PC-3 (cell line): ENCODE measurements at regions not wholly inside any gene's neighbourhood (a gene's known extent, or its start where the extent isn't known, plus 50 kb on each side); places are given as distances from the start of the nearest gene placed in this dataset.

ENCODE experiments used
- ATAC-seq: fragments of 200-7000 bp; cut with Tn5 transposase; 2 replicates; pipeline ENCODE4 v1.9.1; 2020; ENCODE audit warnings: mild to moderate bottlenecking, moderate library complexity
- BruUV-seq: library from RNA; stranded (reverse); fragments of 400-500 nt; replicated peaks from 2 replicates; lab custom pipeline; 2021; lab: Mats Ljungman, UMichigan
- CTCF ChIA-PET: fragments of 300-600 bp; sonication (Branson Sonifier 250); formaldehyde crosslinking; loops from one replicate; lab custom pipeline; 2022; ENCODE audit warnings: antibody characterized with exemption; lab: Charles Lee
- POLR2A ChIA-PET: fragments of 300-600 bp; sonication (Branson Sonifier 250); formaldehyde crosslinking; loops from one replicate; lab custom pipeline; 2022; ENCODE audit warnings: antibody characterized with exemption; ENCODE audit not compliant: unreplicated experiment; lab: Charles Lee
- DNase-seq: peaks from one replicate; pipeline ENCODE4 v3.0.0-alpha.2; 2015
- H2AFZ ChIP-seq: fragments of 300-600 bp; sonication (generic); 2 replicates; pipeline ENCODE4 v1.6.0; 2016; ENCODE audit warnings: antibody characterized with exemption, low read length
- H3F3A ChIP-seq: fragments of 300-600 bp; sonication (generic); one replicate; pipeline ENCODE4 v1.6.0; 2017; ENCODE audit warnings: antibody characterized with exemption, low read length, control low read depth, mild to moderate bottlenecking; ENCODE audit not compliant: unreplicated experiment
- H3K27ac ChIP-seq: fragments of 300-600 bp; sonication (generic); 2 replicates; pipeline ENCODE4 v1.5.1; 2016; ENCODE audit warnings: mild to moderate bottlenecking, low read length
- H3K27me3 ChIP-seq: fragments of 300-600 bp; sonication (generic); 2 replicates; pipeline ENCODE4 v1.6.1; 2016; ENCODE audit warnings: low read length, mixed read lengths
- H3K36me3 ChIP-seq: fragments of 300-600 bp; sonication (generic); 2 replicates; pipeline ENCODE4 v1.6.1; 2016; ENCODE audit warnings: low read depth, mixed run types, low read length, mixed read lengths
- H3K4me1 ChIP-seq: fragments of 300-600 bp; sonication (generic); 2 replicates; pipeline ENCODE4 v1.5.1; 2016; ENCODE audit warnings: low read length; ENCODE audit not compliant: insufficient read depth
- H3K4me2 ChIP-seq: fragments of 300-600 bp; sonication (generic); 2 replicates; pipeline ENCODE4 v1.6.0; 2016; ENCODE audit warnings: low read length
- H3K4me3 ChIP-seq: fragments of 300-600 bp; sonication (generic); 2 replicates; pipeline ENCODE4 v1.5.1; 2016; ENCODE audit warnings: mild to moderate bottlenecking, low read length, mixed read lengths
- H3K79me2 ChIP-seq: fragments of 300-600 bp; sonication (generic); 2 replicates; pipeline ENCODE4 v1.6.1; 2017; ENCODE audit warnings: low read length, mixed read lengths
- H3K9ac ChIP-seq: fragments of 300-600 bp; sonication (generic); 2 replicates; pipeline ENCODE4 v1.6.0; 2016; ENCODE audit warnings: mild to moderate bottlenecking, low read length
- H3K9me2 ChIP-seq: fragments of 300-600 bp; sonication (generic); replicated peaks from 2 replicates; pipeline ENCODE4 v1.6.1; 2016; ENCODE audit warnings: mixed run types, low read length, mixed read lengths
- H3K9me3 ChIP-seq: fragments of 300-600 bp; sonication (generic); 2 replicates; pipeline ENCODE4 v1.6.1; 2016; ENCODE audit warnings: low read length, mixed read lengths
- H4K20me1 ChIP-seq: fragments of 300-600 bp; sonication (generic); 2 replicates; pipeline ENCODE4 v1.6.1; 2016; ENCODE audit warnings: low read length, mixed read lengths
- EZH2 ChIP-seq: fragments of 300-600 bp; sonication (generic); IDR thresholded peaks from one replicate; pipeline ENCODE4 v1.6.1; 2017; ENCODE audit warnings: antibody characterized with exemption, mild to moderate bottlenecking, low read length; ENCODE audit not compliant: unreplicated experiment
- EZH2phosphoT487 ChIP-seq: fragments of 300-600 bp; sonication (generic); IDR thresholded peaks from 2 replicates; pipeline ENCODE4 v1.6.1; 2018; ENCODE audit warnings: mild to moderate bottlenecking, antibody characterized with exemption, low read length, borderline replicate concordance
- intact Hi-C: fragments of 100-400 bp; cut with micrococcal nuclease; formaldehyde crosslinking; loops from 2 replicates; pipeline ENCODE4 v1.9.0; 2023
- TF ChIP-seq, protein P1 (sequence below): fragments of 300-600 bp; sonication (generic); conservative IDR thresholded peaks from 2 replicates; pipeline ENCODE4 v1.5.1; 2017; ENCODE audit warnings: antibody characterized with exemption, low read depth, mild to moderate bottlenecking, low read length

DNA sequence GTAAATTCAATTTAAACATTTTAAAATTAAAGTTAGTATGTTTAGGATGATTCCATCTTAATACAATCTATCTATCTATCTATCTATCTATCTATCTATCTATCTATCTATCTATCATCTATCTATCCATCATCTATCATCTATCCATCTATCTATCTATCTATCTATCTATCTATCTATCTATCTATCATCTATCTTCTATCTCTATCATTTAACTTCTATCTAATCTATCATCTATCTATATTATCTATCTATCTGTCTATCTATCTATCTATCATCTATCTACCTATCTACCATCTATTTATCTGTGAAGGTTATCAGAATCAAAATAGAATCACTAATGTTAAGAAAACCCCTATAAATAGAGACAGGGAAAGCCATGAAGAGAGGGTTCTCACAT lies 78.3 kb downstream of the RAMP3 start:
- Histone ChIP-seq H3F3A (no peaks in the 10 kb centered on the region), H2AFZ (no peak overlapping the region), H3K4me2 (no peak overlapping the region), H3K4me3 (no peak overlapping the region), H3K27ac (no peak overlapping the region), H3K4me1 (peaks cover 22% of the 10 kb centered on the region), H4K20me1 (no peaks in the 10 kb centered on the region), H3K36me3 (no peaks in the 10 kb centered on the region), H3K9ac (no peak overlapping the region), H3K9me2 (no peaks in the 10 kb centered on the region), H3K9me3 (no peaks in the 10 kb centered on the region), H3K79me2 (no peaks in the 10 kb centered on the region), H3K27me3 (peaks cover 42% of the 10 kb centered on the region)
- ATAC-seq (no peak), DNase-seq (no peak)
- TF ChIP-seq, protein P1, sequence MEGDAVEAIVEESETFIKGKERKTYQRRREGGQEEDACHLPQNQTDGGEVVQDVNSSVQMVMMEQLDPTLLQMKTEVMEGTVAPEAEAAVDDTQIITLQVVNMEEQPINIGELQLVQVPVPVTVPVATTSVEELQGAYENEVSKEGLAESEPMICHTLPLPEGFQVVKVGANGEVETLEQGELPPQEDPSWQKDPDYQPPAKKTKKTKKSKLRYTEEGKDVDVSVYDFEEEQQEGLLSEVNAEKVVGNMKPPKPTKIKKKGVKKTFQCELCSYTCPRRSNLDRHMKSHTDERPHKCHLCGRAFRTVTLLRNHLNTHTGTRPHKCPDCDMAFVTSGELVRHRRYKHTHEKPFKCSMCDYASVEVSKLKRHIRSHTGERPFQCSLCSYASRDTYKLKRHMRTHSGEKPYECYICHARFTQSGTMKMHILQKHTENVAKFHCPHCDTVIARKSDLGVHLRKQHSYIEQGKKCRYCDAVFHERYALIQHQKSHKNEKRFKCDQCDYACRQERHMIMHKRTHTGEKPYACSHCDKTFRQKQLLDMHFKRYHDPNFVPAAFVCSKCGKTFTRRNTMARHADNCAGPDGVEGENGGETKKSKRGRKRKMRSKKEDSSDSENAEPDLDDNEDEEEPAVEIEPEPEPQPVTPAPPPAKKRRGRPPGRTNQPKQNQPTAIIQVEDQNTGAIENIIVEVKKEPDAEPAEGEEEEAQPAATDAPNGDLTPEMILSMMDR: no peak
- TF ChIP-seq EZH2phosphoT487 (no peak), EZH2 (no peak)
- POLR2A ChIA-PET: no interaction called here
- CTCF ChIA-PET: no interaction called here
- intact Hi-C loops: no loop called here
- BruUV-seq: no TSS peak

- H3K9me2 ChIP-seq: no peaks in the 10 kb centered on the region
- H3K79me2 ChIP-seq: no peaks in the 10 kb centered on the region
- H4K20me1 ChIP-seq: no peaks in the 10 kb centered on the region
- no peaks in the 10 kb centered on the region for H3F3A ChIP-seq
- no peaks in the 10 kb centered on the region for H3K9me3 ChIP-seq
- no peak overlapping the region for H2AFZ ChIP-seq
- ChIA-PET POLR2A (no interaction called here), CTCF (no interaction called here)
- H3K27me3 ChIP-seq: peaks cover 34% of the 10 kb centered on the region
- ATAC-seq (no peak), DNase-seq (no peak)
- peaks cover 29% of the 10 kb centered on the region for H3K4me1 ChIP-seq
- BruUV-seq: no TSS peak
- no peak overlapping the region for H3K4me2 ChIP-seq
- H3K4me3 ChIP-seq: no peak overlapping the region
- no peak overlapping the region for H3K27ac ChIP-seq
- H3K9ac ChIP-seq: no peak overlapping the region
- intact Hi-C loops: no loop called here
- no peak for TF ChIP-seq EZH2phosphoT487
- TF ChIP-seq, protein P1: no peak
- TF ChIP-seq EZH2: no peak
- H3K36me3 ChIP-seq: no peaks in the 10 kb centered on the region
Observed at GRCh38 chr7:45236666-45237065, 79.1 kb downstream of the RAMP3 start.

DNA sequence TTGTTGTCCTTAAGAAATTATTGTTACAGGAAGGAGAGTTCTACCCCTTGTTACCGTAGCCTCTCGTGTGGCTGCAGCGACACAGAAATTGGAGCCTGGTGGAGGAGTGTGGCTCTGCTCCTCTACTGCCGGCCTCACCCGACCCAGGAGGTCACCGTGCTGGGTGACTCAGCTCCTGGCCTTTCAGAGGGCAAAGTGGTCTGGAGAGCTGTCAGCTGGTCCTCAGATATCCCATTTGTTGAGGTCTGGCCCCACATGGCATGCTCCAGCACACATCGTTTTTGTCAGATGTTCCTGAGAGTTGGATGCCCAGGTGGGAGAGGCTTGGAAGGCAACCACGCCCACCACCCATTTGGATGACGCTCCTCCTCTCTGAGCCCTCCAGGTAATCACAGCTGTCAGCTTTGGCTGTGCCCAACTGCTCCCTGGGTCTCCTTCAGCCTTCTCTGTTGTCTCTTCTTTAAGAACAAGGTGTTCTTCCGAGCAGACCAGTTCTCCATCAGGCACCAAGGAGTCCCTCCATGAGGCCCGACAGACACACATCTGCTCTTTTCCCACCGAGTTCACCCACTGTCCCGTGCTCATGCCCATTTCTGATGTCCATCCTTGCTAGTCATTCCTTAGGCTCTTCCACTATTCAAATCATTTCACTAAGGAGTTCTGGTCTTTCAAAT lies 80.3 kb downstream of the RAMP3 start:
- Histone ChIP-seq H3K27ac (no peak overlapping the region), H3K4me1 (peaks cover 30% of the 10 kb centered on the region), H3K79me2 (no peaks in the 10 kb centered on the region), H4K20me1 (no peaks in the 10 kb centered on the region), H3F3A (no peaks in the 10 kb centered on the region), H2AFZ (no peak overlapping the region), H3K36me3 (no peaks in the 10 kb centered on the region), H3K9me3 (no peaks in the 10 kb centered on the region), H3K4me3 (no peak overlapping the region), H3K9ac (no peak overlapping the region), H3K27me3 (peaks cover 22% of the 10 kb centered on the region), H3K9me2 (no peaks in the 10 kb centered on the region), H3K4me2 (no peak overlapping the region)
- ChIA-PET CTCF (no interaction called here), POLR2A (no interaction called here)
- no peak for ATAC-seq
- no peak for TF ChIP-seq EZH2
- TF ChIP-seq EZH2phosphoT487: no peak
- TF ChIP-seq, protein P1: no peak
- no TSS peak for BruUV-seq
- DNase-seq: no peak
- intact Hi-C loops: no loop called here
